Stimulated activated CD8-positive, alpha-beta memory T cell treated with anti-CD3 and anti-CD28 coated beads, Interleukin-4, amount 100 ng/mL, for 24 hours (primary cell): ENCODE measurements at regions not wholly inside any gene's neighbourhood (a gene's known extent, or its start where the extent isn't known, plus 50 kb on each side); places are given as distances from the start of the nearest gene placed in this dataset.

Source experiments
- DNase-seq: peaks from one replicate; pipeline ENCODE4 v3.0.0-alpha.2; 2020; ENCODE audit warnings: low read depth

- DNase-seq, result no peak
Observed at GRCh38 chr12:77120156-77121085, 55.1 kb upstream of the E2F7 start.

DNA sequence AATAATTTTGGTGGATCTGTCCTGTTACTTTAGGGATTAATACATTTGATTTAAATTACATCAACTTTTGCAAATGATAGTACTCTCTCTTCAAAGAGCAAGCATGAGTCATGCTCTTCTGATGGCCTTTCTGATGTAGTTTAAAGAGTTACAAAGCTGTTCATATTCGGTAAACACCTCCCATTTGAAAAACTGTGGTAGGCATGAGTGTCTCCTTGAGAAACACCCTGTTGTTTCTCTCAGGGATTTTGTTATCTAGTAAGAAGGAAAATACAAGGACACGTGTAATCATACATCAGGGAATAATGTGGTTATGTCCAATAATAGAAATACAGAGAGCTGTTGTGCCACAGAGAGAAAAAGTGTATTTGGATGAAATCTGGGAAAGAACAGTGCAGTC lies 53.3 kb upstream of the E2F7 start:
- no peak for DNase-seq

GRCh38 chr12:77116277-77116676 lies 50.9 kb upstream of the E2F7 start:
- DNase-seq, result no peak

DNA sequence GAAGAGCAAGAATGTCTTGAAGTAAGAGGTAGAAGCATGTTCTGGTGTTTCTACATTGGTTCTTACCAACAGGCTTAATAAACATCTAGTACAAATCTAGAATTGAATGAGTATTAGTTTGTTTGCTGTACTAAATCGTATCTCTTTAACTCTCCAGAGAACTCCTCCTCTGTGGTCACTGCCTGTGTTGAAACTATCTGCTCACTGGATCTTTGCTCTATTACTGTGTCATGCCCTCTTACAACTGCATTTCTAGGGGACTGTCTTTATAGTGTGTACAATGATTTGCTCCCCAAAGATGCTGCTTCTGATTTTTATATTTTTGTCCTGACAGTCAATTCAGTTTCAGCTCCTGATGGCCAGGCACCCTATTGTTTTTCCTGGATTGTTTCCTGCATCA lies 50.1 kb upstream of the E2F7 start:
- DNase-seq, result no peak
